ENCODE measurements at regions not wholly inside any gene's neighbourhood (a gene's known extent, or its start where the extent isn't known, plus 50 kb on each side); places are given as distances from the start of the nearest gene placed in this dataset.

- TF ChIP-seq CTCF (conservative IDR thresholded peaks at IDR 0.05) = no peak
- TF ChIP-seq EZH2 (IDR thresholded peaks at IDR 0.05; ENCODE audit: low read depth) = no peak
Observed at GRCh38 chr10:78806681-78807221, 262.0 kb upstream of the ZMIZ1 start.

All from PC-9 (cell line).